GM19455 (cell line): ENCODE measurements at regions not wholly inside any gene's neighbourhood (a gene's known extent, or its start where the extent isn't known, plus 50 kb on each side); places are given as distances from the start of the nearest gene placed in this dataset.
"Not testable (repeated sequence)": the region's sequence is repeated elsewhere in the genome, so short reads cannot be mapped to it uniquely, and the experiment has no call there.

Experiments used
- ATAC-seq: cut with Tn5 transposase; IDR thresholded peaks from one replicate; pipeline ENCODE4 v1.9.1; 2021; ENCODE audit not compliant: unreplicated experiment

- no peak for ATAC-seq
These were observed 1748.4 kb downstream of the MRPL39 start for GRCh38 chr21:23858878-23859277.

DNA sequence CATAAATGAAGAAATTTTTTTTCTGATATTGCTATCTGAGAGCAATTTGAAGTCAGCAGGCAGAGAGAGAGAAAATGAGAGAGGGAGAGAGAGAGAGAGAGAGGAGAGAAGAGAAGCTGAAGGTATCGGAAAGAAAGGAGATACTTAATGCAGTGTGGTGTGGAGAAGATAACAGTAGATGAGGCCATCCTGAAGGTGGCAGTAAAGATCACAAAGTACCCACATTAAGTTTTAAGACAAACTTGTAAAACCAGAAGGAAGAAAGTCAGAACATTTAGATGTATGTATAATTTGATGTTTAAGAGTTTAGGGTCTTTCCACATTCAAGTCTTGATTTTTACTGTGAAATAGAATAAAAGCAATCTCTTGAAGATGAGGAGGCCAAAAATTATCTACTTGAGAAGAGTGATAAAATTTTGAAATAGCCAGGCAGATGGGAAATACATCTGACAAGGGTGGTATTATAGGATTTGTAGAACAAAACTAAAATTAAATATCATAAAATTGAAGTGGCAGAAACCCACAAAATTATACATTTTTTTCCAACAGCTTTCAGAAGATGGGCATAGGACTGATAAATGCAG is 1753.4 kb downstream of the MRPL39 start:
- ATAC-seq = no peak

DNA sequence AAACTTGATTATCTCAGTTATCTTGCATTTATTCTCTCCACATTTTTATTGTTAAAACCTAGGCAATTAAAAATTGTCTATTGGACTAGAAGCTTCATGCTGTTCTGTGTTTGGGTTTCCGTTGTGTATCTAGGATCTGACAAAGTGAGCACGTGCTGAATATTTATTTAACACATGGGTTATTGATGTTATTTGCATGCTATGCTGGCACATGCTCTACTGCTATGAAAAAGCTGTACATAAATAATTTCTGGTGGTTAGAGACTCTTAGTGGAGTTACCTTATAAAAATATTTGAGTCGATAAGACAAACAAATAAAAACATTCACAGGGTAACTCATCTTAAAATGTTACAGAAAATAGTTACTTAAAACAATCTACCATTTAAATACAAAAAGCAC is 1769.7 kb downstream of the MRPL39 start:
- ATAC-seq = no peak

DNA sequence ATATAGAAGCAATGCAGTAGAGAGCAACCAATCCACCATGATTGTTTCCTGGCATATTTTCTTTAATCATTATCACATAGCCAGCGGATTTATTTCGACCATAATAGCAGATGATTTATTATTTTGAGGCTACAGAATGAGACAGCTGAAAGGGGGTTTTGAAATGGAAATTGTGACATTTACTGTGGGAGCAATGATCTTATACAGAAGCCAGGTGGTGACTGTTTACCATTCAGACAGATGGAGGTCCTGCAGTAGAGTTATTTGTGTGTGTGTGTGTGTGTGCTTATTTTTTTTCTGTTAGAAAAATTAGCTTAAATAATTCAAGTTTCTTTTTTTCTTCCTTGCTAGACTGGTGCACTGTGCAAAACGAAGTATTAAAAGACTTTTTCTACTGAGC is 1784.5 kb downstream of the MRPL39 start:
- no peak for ATAC-seq

DNA sequence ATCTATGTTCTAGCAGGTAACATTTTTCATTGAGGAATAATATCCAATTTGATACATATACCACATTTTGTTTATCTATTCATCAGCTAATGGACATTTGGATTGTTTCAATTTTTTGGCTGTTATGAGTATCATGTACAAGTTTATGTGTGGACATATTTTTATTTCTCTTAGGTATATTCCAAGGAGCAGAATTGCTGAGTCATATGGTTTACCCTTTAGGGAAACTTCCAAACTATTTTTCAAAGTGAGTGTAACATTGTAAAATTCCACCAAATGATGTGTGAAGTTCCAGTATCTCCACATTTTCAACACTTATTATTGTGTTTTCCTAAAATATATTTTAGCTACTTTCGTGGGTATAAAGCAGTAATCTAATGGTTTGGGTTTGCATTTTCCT is 1789.9 kb downstream of the MRPL39 start:
- no peak for ATAC-seq

- no peak for ATAC-seq
These were observed 1794.8 kb downstream of the MRPL39 start for GRCh38 chr21:23812485-23812884.

GRCh38 chr21:23811805-23812204 is 1795.5 kb downstream of the MRPL39 start:
- no peak for ATAC-seq

- ATAC-seq = no peak
These were observed 1797.7 kb downstream of the MRPL39 start for GRCh38 chr21:23809573-23809972.

GRCh38 chr21:23806966-23807548 is 1800.2 kb downstream of the MRPL39 start:
- ATAC-seq = not testable (repeated sequence)

GRCh38 chr21:23804866-23805265 is 1802.4 kb downstream of the MRPL39 start:
- no peak for ATAC-seq

GRCh38 chr21:23801292-23801691 is 1806.0 kb downstream of the MRPL39 start:
- no peak for ATAC-seq

GRCh38 chr21:23799376-23799775 is 1807.9 kb downstream of the MRPL39 start:
- no peak for ATAC-seq

- ATAC-seq = no peak
These were observed 1815.0 kb downstream of the MRPL39 start for GRCh38 chr21:23792300-23792699.

DNA sequence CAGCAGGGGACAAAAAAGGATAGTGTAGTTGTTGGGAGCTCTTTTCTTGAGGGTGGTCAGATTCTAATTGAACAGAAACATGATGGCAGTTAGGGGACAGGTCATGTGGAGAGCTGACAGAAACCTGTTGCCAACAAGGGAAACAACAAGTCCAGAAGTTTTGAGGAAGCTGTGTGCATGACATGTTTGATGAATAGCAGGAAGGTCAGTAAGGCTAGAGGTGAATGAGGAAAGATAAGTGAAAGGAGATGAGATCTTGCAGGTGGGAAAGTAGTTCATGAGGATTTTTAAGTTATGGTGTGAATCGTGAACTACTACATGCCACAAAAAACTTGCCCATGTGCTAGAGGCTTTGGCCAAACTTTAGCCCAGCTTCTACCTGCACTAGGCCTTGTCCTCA is 1817.4 kb downstream of the MRPL39 start:
- no peak for ATAC-seq

- no peak for ATAC-seq
These were observed 1827.0 kb downstream of the MRPL39 start for GRCh38 chr21:23780326-23780725.

DNA sequence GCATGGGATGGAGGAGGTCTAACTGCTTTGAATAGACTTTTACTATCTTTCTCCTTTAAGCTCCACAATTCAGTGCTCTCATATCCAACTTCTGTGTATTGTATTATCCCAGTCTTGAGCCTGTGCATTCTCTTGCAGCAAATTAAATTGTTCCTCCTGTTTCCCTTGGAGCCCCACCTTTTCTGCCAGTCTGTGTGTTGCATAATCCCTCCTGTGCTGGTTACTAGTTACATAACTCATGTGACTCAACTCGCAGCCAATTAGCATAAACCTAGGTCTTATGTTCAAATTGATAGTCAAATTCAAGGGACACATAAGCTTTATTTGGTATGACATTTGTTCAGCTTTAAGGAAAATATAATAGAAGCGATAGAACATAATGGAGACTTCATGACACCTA is 1863.5 kb downstream of the MRPL39 start:
- no peak for ATAC-seq

- no peak for ATAC-seq
These were observed 1866.8 kb downstream of the MRPL39 start for GRCh38 chr21:23740463-23740862.

DNA sequence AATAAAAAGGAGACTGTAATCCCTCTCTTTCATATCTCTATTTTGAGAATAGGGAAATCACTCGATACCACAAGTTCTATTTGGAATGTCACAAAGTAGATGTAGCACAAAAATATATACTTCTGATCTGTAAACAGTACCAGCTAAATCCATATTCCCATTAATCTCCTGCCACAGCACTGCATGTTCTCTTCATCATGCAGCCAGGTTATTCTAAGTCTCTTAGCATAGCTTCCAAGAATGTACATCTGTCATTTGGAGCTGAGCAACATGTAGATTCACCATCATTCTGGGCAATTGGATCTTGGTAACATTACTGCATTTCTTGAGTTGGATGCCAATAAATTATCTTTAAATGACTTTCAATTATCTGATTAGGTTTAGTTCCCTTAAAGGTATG is 1874.5 kb downstream of the MRPL39 start:
- ATAC-seq = no peak

DNA sequence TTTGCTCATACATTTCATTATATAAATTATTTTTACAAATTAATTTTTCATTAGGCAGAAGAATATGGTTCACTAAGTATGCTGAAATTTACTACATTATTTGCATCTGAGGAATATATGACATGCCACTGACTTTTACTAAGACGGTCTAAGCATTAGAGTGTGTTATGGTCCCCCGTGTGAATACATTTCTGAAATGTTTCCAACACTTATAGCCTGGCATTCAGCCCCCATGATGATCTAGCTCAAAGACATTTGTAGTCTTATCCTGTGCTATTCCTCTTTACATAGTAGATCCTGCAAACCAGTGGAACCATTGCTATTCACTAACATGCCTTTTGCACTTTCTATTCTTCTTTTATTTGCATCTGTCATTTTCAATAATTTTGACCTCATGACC is 1878.0 kb downstream of the MRPL39 start:
- ATAC-seq = no peak

DNA sequence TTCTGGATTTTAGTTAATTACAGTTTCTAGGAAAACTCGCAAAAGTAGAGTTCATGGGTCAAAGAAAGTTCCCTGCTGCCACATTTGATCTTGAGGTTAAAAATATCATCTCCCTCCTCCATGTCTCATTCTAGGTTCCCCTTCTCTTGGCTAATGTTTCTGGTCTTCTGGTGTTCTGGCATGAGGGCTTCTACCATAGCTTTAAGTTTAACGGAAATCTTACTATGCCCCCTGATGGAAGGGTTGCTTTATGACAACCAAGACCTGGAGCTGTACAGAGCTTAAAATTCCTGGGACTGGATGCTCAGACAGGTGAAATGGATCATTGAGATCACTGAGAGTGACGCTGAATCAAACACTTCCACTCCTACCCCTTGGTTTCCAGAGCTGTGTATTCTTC is 1881.7 kb downstream of the MRPL39 start:
- no peak for ATAC-seq

DNA sequence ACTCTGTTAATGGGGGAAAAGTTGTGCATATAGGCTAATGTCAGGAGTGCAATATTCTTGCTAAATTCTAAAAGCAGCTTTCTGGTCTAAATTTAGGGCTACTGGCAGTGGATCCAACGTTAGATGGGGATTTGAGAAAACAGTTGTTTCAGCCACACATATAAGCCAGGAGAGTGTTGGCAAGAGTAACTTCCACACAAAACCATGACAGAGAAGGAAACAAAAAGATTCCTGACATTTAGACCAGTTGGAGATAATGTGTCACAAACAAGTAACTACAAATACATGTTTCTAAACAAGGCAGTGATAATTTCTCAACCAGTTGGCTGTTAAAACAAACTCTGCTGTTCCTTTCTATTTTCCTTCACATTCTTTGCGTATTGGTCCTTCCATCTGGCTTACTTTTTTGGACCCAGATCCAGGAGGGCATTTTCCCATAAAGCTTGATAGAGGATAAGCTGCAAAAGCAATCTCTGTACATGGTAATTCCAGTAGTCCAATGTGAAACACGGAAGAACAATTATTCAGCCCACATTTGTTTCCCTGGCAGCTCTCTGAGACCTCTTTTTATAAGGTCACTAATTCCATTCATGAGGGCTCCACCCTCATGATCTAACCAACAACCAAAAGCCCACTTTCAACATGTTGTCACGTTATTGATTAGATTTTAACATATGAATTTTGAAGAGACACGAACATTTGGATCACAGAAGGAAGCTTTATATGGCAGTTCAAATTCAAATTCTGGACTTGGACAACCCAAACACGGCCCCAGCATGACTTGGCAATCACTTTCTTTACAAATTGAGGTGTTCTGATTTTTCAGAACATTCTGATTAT is 1888.6 kb downstream of the MRPL39 start:
- no peak for ATAC-seq

DNA sequence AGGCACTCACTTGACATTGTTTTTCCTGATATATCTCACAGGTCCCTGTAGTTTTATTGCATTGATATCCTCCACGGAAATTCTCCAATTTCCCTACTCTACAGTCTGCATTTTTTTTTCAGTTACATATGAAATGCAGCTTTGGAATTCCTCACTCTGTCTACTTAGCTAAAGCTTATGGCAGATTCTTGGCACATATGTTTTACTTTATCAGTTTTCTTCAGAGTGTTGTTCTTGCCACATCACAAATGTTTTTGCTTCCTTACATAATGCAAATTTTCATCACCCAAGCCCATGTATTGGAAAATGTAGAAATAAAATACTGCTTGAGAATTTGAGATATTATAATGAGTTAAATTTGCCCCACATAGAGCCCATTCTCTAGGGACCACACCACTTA is 1895.1 kb downstream of the MRPL39 start:
- no peak for ATAC-seq
